ENCODE measurements at regions not wholly inside any gene's neighbourhood (a gene's known extent, or its start where the extent isn't known, plus 50 kb on each side); places are given as distances from the start of the nearest gene placed in this dataset.

- TF ChIP-seq SIN3A (IDR thresholded peaks at IDR 0.05; ENCODE audit: borderline replicate concordance, insufficient read depth, low read depth, low read length) (no peak), POLR2AphosphoS5 (IDR thresholded peaks at IDR 0.05; ENCODE audit: low read depth, low read length) (no peak), REST (IDR thresholded peaks at IDR 0.05; ENCODE audit: insufficient read depth in 1 of 2, low read depth in 2 of 2, low read length in 1 of 2) (no peak), TCF7L2 (IDR thresholded peaks at IDR 0.05; ENCODE audit: low read depth, low read length) (no peak), CTCF (IDR thresholded peaks at IDR 0.05) (no peak)
- CTCF ChIA-PET = no interaction called here
- H3K27me3 ChIP-seq (ENCODE audit: control insufficient read depth, insufficient read depth, low read length) = no peaks in the 10 kb centered on the region; the same call in 1 of the 2 replicates
- DNase-seq (ENCODE audit: low read depth, low spot score) (no peak), ATAC-seq (no peak)
- no peaks in the 10 kb centered on the region for H3K4me1 ChIP-seq (ENCODE audit: control insufficient read depth, insufficient read depth, low read length)
- no peaks in the 10 kb centered on the region for H3K36me3 ChIP-seq (ENCODE audit: control insufficient read depth, insufficient read depth, low read length)
- intact Hi-C loops (cut with micrococcal nuclease; ENCODE audit: unreplicated experiment) (no loop called here), in situ Hi-C loops (cut with HindIII; ENCODE audit: low pct_unique_long_range_greater_than_20kb, low sequenced_read_pairs) (no loop called here)
- BruUV-seq (replicated peaks) = no TSS peak
- POLR2A ChIA-PET = no interaction called here
- H3K27ac ChIP-seq (ENCODE audit: low read length) = no peak overlapping the region
- H3K9me3 ChIP-seq (ENCODE audit: control insufficient read depth, insufficient read depth, low read depth, low read length) = no peaks in the 10 kb centered on the region
- H3K4me3 ChIP-seq (ENCODE audit: low read depth in 2 of 2, low read length in 2 of 2) = no peak overlapping the region
Measured at GRCh38 chr2:44107974-44108373, 60.7 kb upstream of the PPM1B start.

- TF ChIP-seq TCF7L2 (IDR thresholded peaks at IDR 0.05; ENCODE audit: low read depth, low read length) (no peak), SIN3A (IDR thresholded peaks at IDR 0.05; ENCODE audit: borderline replicate concordance, insufficient read depth, low read depth, low read length) (no peak), CTCF (IDR thresholded peaks at IDR 0.05) (no peak), REST (IDR thresholded peaks at IDR 0.05; ENCODE audit: insufficient read depth in 1 of 2, low read depth in 2 of 2, low read length in 1 of 2) (no peak), POLR2AphosphoS5 (IDR thresholded peaks at IDR 0.05; ENCODE audit: low read depth, low read length) (no peak)
- ChIA-PET POLR2A (interaction anchor here (0.6 kb wide), 1 partner anchor 33 kb away, joined by 6 read pairs; no protein-coding TSS in a partner anchor), CTCF (no interaction called here)
- in situ Hi-C loops (cut with HindIII; ENCODE audit: low pct_unique_long_range_greater_than_20kb, low sequenced_read_pairs) = no loop called here
- no peak for DNase-seq (ENCODE audit: low read depth, low spot score)
- Histone ChIP-seq H3K27ac (ENCODE audit: low read length) (no peak overlapping the region), H3K4me3 (ENCODE audit: low read depth in 2 of 2, low read length in 2 of 2) (no peak overlapping the region), H3K4me1 (ENCODE audit: control insufficient read depth, insufficient read depth, low read length) (no peaks in the 10 kb centered on the region), H3K36me3 (ENCODE audit: control insufficient read depth, insufficient read depth, low read length) (no peaks in the 10 kb centered on the region), H3K9me3 (ENCODE audit: control insufficient read depth, insufficient read depth, low read depth, low read length) (no peaks in the 10 kb centered on the region), H3K27me3 (ENCODE audit: control insufficient read depth, insufficient read depth, low read length) (no peaks in the 10 kb centered on the region; the same call in 1 of the 2 replicates)
- ATAC-seq = no peak
- intact Hi-C loops (cut with micrococcal nuclease; ENCODE audit: unreplicated experiment) = no loop called here
- no TSS peak for BruUV-seq (replicated peaks)
Measured at GRCh38 chr2:44109166-44109565, 59.5 kb upstream of the PPM1B start.
